DOHH2 (cell line): ENCODE measurements at regions not wholly inside any gene's neighbourhood (a gene's known extent, or its start where the extent isn't known, plus 50 kb on each side); places are given as distances from the start of the nearest gene placed in this dataset.

Experiments used
- H3F3A ChIP-seq: fragments of 200-600 bp; sonication (generic), shearing (Covaris generic); 2 replicates; pipeline ENCODE4 v1.6.0; 2016; ENCODE audit warnings: antibody characterized with exemption, mild to moderate bottlenecking; ENCODE audit not compliant: control insufficient read depth, insufficient read depth
- H3K27ac ChIP-seq: fragments of 200-600 bp; sonication (generic); 2 replicates; pipeline ENCODE4 v1.5.1; 2014; ENCODE audit warnings: low read depth, mild to moderate bottlenecking, low read length, moderate library complexity
- H3K27me3 ChIP-seq: fragments of 200-600 bp; sonication (generic); 2 replicates; pipeline ENCODE4 v1.6.1; 2014; ENCODE audit warnings: mild to moderate bottlenecking, low read length, mixed read lengths; ENCODE audit not compliant: control insufficient read depth
- H3K36me3 ChIP-seq: fragments of 200-600 bp; sonication (generic); 2 replicates; pipeline ENCODE4 v1.6.1; 2014; ENCODE audit warnings: mild to moderate bottlenecking, low read length, moderate library complexity, mixed read lengths; ENCODE audit not compliant: control insufficient read depth
- H3K4me1 ChIP-seq: fragments of 200-600 bp; sonication (generic); 2 replicates; pipeline ENCODE4 v1.6.1; 2014; ENCODE audit warnings: mild to moderate bottlenecking, low read length, mixed read lengths; ENCODE audit not compliant: control insufficient read depth
- H3K4me2 ChIP-seq: fragments of 200-600 bp; sonication (generic); 2 replicates; pipeline ENCODE4 v1.6.0; 2014; ENCODE audit warnings: mild to moderate bottlenecking, low read length, moderate library complexity
- H3K4me3 ChIP-seq: fragments of 200-600 bp; sonication (generic); 2 replicates; pipeline ENCODE4 v1.5.1; 2014; ENCODE audit warnings: mild to moderate bottlenecking, low read length, mixed read lengths
- H3K79me2 ChIP-seq: fragments of 200-600 bp; sonication (generic); 2 replicates; pipeline ENCODE4 v1.6.1; 2014; ENCODE audit warnings: mild to moderate bottlenecking, low read length, mixed read lengths; ENCODE audit not compliant: control insufficient read depth
- H3K9me2 ChIP-seq: fragments of 200-600 bp; sonication (generic); replicated peaks from 2 replicates; pipeline ENCODE4 v1.6.1; 2014; ENCODE audit warnings: mild to moderate bottlenecking, low read length, mixed read lengths; ENCODE audit not compliant: control insufficient read depth
- H3K9me3 ChIP-seq: fragments of 200-600 bp; sonication (generic); 2 replicates; pipeline ENCODE4 v1.6.1; 2014; ENCODE audit warnings: antibody characterized with exemption, low read length, mixed read lengths; ENCODE audit not compliant: control insufficient read depth, insufficient read depth
- H4K20me1 ChIP-seq: fragments of 200-600 bp; sonication (generic); 2 replicates; pipeline ENCODE4 v1.6.0; 2014; ENCODE audit warnings: low read depth, mild to moderate bottlenecking, antibody characterized with exemption, low read length, moderate library complexity; ENCODE audit not compliant: control insufficient read depth, insufficient read depth
- EZH2phosphoT487 ChIP-seq: fragments of 200-600 bp; sonication (generic); IDR thresholded peaks from 2 replicates; pipeline ENCODE4 v1.6.1; 2017; ENCODE audit warnings: borderline replicate concordance, mild to moderate bottlenecking, antibody characterized with exemption, low read length, moderate library complexity, mixed read lengths
- TF ChIP-seq, protein P1 (sequence below): fragments of 200-600 bp; sonication (generic); IDR thresholded peaks from one replicate; pipeline ENCODE4 v1.5.1; 2014; ENCODE audit warnings: antibody characterized with exemption, mild to moderate bottlenecking, low read depth, low read length; ENCODE audit not compliant: poor library complexity, severe bottlenecking

DNA sequence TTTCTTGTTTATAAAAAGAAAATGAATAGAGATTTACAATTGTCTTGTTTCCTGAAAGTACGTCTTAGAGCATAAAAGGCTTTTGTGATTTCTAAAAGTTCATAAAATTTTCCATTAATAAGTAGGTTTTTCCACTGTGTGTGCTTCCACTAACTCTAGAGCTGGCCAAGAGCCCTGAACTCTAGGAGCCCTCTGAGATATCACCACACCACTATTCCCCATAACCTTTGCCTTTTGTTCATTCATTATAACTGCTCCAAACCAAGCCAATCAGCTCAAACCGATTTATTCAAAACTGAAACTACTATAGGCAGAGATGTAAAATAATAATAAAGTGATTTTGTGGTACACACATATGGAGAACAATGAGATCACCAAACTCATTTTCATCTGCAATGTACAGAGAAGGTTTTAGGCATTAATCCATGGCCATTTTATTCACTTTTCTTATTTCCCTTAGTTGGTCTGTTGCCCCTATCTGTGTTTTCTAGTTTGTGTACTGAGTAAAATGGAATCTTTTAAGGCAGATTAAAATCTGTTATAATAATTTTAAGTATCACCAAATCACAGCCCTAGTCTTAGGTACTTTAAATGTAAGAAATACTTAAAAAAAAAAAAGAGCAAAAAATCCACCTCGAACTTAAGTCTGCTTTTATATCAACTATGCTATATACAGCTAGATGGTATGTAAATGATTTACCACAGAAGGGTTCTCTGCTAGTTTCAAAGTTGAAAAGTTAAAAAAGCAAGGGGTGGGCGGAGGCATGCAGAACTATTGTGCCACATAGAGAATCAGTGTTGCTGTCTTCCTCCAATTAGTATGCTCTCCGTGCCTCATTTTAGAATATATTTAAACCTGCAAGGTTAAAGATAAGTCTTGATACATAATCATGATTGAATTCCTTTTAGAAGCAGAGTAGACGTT, 311.3 kb downstream of the KLF12 start:
- Histone ChIP-seq H3K27me3 (no peaks in the 10 kb centered on the region), H3K4me3 (no peak overlapping the region), H3K4me1 (peaks cover 9% of the 10 kb centered on the region), H3K36me3 (no peaks in the 10 kb centered on the region), H3K27ac (no peak overlapping the region), H4K20me1 (no peaks in the 10 kb centered on the region), H3K4me2 (no peak overlapping the region), H3K9me3 (no peaks in the 10 kb centered on the region), H3K9me2 (no peaks in the 10 kb centered on the region), H3F3A (no peaks in the 10 kb centered on the region), H3K79me2 (no peaks in the 10 kb centered on the region)
- TF ChIP-seq, protein P1, sequence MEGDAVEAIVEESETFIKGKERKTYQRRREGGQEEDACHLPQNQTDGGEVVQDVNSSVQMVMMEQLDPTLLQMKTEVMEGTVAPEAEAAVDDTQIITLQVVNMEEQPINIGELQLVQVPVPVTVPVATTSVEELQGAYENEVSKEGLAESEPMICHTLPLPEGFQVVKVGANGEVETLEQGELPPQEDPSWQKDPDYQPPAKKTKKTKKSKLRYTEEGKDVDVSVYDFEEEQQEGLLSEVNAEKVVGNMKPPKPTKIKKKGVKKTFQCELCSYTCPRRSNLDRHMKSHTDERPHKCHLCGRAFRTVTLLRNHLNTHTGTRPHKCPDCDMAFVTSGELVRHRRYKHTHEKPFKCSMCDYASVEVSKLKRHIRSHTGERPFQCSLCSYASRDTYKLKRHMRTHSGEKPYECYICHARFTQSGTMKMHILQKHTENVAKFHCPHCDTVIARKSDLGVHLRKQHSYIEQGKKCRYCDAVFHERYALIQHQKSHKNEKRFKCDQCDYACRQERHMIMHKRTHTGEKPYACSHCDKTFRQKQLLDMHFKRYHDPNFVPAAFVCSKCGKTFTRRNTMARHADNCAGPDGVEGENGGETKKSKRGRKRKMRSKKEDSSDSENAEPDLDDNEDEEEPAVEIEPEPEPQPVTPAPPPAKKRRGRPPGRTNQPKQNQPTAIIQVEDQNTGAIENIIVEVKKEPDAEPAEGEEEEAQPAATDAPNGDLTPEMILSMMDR = no peak
- TF ChIP-seq EZH2phosphoT487 = no peak

DNA sequence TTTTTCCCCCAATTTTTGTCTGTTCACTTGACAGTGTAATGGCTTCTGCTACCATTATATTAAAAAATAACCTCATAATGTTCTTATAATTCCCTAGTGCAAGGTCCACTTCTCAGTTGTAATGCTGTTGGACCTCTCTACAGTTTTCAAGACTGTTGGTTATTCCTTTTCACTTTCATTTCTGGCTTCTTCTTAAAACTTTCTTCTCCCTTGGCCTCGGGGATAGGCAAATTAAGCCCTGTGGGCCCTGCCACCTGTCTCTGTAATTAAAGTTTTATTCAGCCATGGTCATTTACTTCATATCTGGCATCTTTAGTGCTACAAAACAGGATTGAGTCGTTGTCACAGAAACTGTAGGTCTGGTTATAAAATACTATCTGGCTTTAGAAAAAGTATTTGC, 313.5 kb downstream of the KLF12 start:
- Histone ChIP-seq H3K27ac (no peak overlapping the region), H3K4me2 (no peak overlapping the region), H3K27me3 (no peaks in the 10 kb centered on the region), H3K4me1 (peaks cover 9% of the 10 kb centered on the region), H3K9me2 (no peaks in the 10 kb centered on the region), H3K36me3 (no peaks in the 10 kb centered on the region), H3K79me2 (no peaks in the 10 kb centered on the region), H3F3A (no peaks in the 10 kb centered on the region), H3K9me3 (no peaks in the 10 kb centered on the region), H3K4me3 (no peak overlapping the region), H4K20me1 (no peaks in the 10 kb centered on the region)
- TF ChIP-seq, protein P1 = no peak
- TF ChIP-seq EZH2phosphoT487 = no peak

DNA sequence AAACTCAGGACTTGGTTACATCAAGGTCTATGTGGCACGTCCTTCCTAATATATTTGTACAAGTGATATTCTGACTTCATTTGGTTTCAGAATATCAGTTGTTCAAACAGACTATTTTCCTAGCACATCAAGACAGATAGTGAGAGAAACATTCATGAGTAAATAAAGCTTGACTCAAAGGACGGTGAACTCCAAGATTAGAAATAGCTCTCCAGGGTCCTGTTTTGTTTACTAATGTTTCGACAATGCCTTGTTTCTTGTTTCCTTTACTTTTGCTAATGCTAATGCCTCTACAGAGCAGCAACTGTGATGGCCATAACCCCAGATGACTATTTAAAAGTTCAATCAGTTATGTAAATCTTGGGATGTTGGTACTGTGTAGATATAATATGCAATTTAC, 313.9 kb downstream of the KLF12 start:
- H3K79me2 ChIP-seq = no peaks in the 10 kb centered on the region
- H3K4me1 ChIP-seq = peaks cover 9% of the 10 kb centered on the region
- no peak for TF ChIP-seq EZH2phosphoT487
- TF ChIP-seq, protein P1 = no peak
- no peak overlapping the region for H3K27ac ChIP-seq
- no peaks in the 10 kb centered on the region for H3F3A ChIP-seq
- no peaks in the 10 kb centered on the region for H3K9me2 ChIP-seq
- H3K36me3 ChIP-seq = no peaks in the 10 kb centered on the region
- H3K4me3 ChIP-seq = no peak overlapping the region
- H4K20me1 ChIP-seq = no peaks in the 10 kb centered on the region
- H3K9me3 ChIP-seq = no peaks in the 10 kb centered on the region
- H3K4me2 ChIP-seq = no peak overlapping the region
- no peaks in the 10 kb centered on the region for H3K27me3 ChIP-seq
